Activated naive CD4-positive, alpha-beta T cell treated with anti-CD3 and anti-CD28 coated beads, Interleukin-2, amount 50 U/mL, for 72 hours (primary cell): ENCODE measurements at regions not wholly inside any gene's neighbourhood (a gene's known extent, or its start where the extent isn't known, plus 50 kb on each side); places are given as distances from the start of the nearest gene placed in this dataset.
"Not testable (repeated sequence)": the region's sequence is repeated elsewhere in the genome, so short reads cannot be mapped to it uniquely, and the experiment has no call there.

Experiments used
- ATAC-seq, 2 donors: fragments of 150-1000 bp; cut with Tn5 transposase; 2 replicates each; pipeline ENCODE4 v1.10.0; 2021; ENCODE audit warnings: mild to moderate bottlenecking in 2 of 2, moderate library complexity in 2 of 2
- DNase-seq, 2 donors: peaks; one replicate each; pipeline ENCODE4 v3.0.0; 2021 to 2022; ENCODE audit warnings: low spot score in 2 of 2
- H3K27ac Mint-ChIP-seq, 2 donors: one replicate each; pipeline ENCODE4 v1.8.0; 2022; ENCODE audit warnings: mild to moderate bottlenecking in 2 of 2, mixed read lengths in 2 of 2
- H3K36me3 Mint-ChIP-seq, 2 donors: one replicate each; pipeline ENCODE4 v1.8.0; 2022; ENCODE audit warnings: mixed read lengths in 2 of 2
- H3K9me3 Mint-ChIP-seq, 2 donors: one replicate each; pipeline ENCODE4 v1.8.0; 2022; ENCODE audit warnings: mixed read lengths in 2 of 2

GRCh38 chr3:95718168-95718567, 1096.2 kb upstream of the EPHA6 start:
- ATAC-seq (no peak), DNase-seq (no peak)
- no peaks in the 10 kb centered on the region for H3K36me3 Mint-ChIP-seq
- H3K9me3 Mint-ChIP-seq, result no peaks in the 10 kb centered on the region
- no peak overlapping the region for H3K27ac Mint-ChIP-seq

GRCh38 chr3:95719481-95719880, 1094.9 kb upstream of the EPHA6 start:
- no peak overlapping the region for H3K27ac Mint-ChIP-seq
- DNase-seq (no peak), ATAC-seq (no peak)
- no peaks in the 10 kb centered on the region for H3K36me3 Mint-ChIP-seq
- no peaks in the 10 kb centered on the region for H3K9me3 Mint-ChIP-seq

GRCh38 chr3:95721938-95722337, 1092.5 kb upstream of the EPHA6 start:
- H3K27ac Mint-ChIP-seq, result no peak overlapping the region
- H3K9me3 Mint-ChIP-seq, result no peaks in the 10 kb centered on the region
- H3K36me3 Mint-ChIP-seq, result no peaks in the 10 kb centered on the region
- DNase-seq, result no peak
- ATAC-seq, result peak; percentile 34 to 44

GRCh38 chr3:95725770-95726169, 1088.6 kb upstream of the EPHA6 start:
- no peaks in the 10 kb centered on the region for H3K36me3 Mint-ChIP-seq
- DNase-seq (no peak), ATAC-seq (no peak)
- H3K9me3 Mint-ChIP-seq, result peaks cover 0 to 5% of the 10 kb centered on the region in 2 donors
- H3K27ac Mint-ChIP-seq, result no peak overlapping the region

GRCh38 chr3:95731753-95732152, 1082.6 kb upstream of the EPHA6 start:
- ATAC-seq, result no peak
- no peaks in the 10 kb centered on the region for H3K36me3 Mint-ChIP-seq
- H3K27ac Mint-ChIP-seq, result no peak overlapping the region
- no peak for DNase-seq
- H3K9me3 Mint-ChIP-seq, result peaks cover 0 to 10% of the 10 kb centered on the region in 2 donors

GRCh38 chr3:95733336-95733735, 1081.1 kb upstream of the EPHA6 start:
- no peak for ATAC-seq
- H3K36me3 Mint-ChIP-seq, result no peaks in the 10 kb centered on the region
- no peak overlapping the region for H3K27ac Mint-ChIP-seq
- H3K9me3 Mint-ChIP-seq, result peaks cover 0 to 9% of the 10 kb centered on the region in 2 donors
- DNase-seq, result no peak

- DNase-seq (no peak), ATAC-seq (no peak)
- no peaks in the 10 kb centered on the region for H3K36me3 Mint-ChIP-seq
- peaks cover 0 to 5% of the 10 kb centered on the region in 2 donors for H3K9me3 Mint-ChIP-seq
- no peak overlapping the region for H3K27ac Mint-ChIP-seq
Measured at GRCh38 chr3:95738045-95738444, 1076.3 kb upstream of the EPHA6 start.

- not testable (repeated sequence) for ATAC-seq, H3K9me3 Mint-ChIP-seq, H3K27ac Mint-ChIP-seq, H3K36me3 Mint-ChIP-seq, DNase-seq
Measured at GRCh38 chr3:95744896-95745295, 1069.5 kb upstream of the EPHA6 start.

- Mint-ChIP-seq H3K9me3 (peaks cover 0 to 3% of the 10 kb centered on the region in 2 donors), H3K36me3 (no peaks in the 10 kb centered on the region), H3K27ac (no peak overlapping the region)
- DNase-seq, result no peak
- ATAC-seq, result no peak
Measured at GRCh38 chr3:95750097-95750496, 1064.3 kb upstream of the EPHA6 start.

GRCh38 chr3:95751509-95751908, 1062.9 kb upstream of the EPHA6 start:
- no peaks in the 10 kb centered on the region for H3K36me3 Mint-ChIP-seq
- no peak for ATAC-seq
- no peak overlapping the region for H3K27ac Mint-ChIP-seq
- DNase-seq, result no peak
- H3K9me3 Mint-ChIP-seq, result peaks cover 0 to 3% of the 10 kb centered on the region in 2 donors

GRCh38 chr3:95752199-95752598, 1062.2 kb upstream of the EPHA6 start:
- ATAC-seq (no peak), DNase-seq (no peak)
- Mint-ChIP-seq H3K27ac (no peak overlapping the region), H3K36me3 (no peaks in the 10 kb centered on the region), H3K9me3 (peaks cover 0 to 3% of the 10 kb centered on the region in 2 donors)

- H3K36me3 Mint-ChIP-seq, result no peaks in the 10 kb centered on the region
- no peak overlapping the region for H3K27ac Mint-ChIP-seq
- DNase-seq (no peak), ATAC-seq (no peak)
- peaks cover 4 to 6% of the 10 kb centered on the region in 2 donors for H3K9me3 Mint-ChIP-seq
Measured at GRCh38 chr3:95758707-95759106, 1055.7 kb upstream of the EPHA6 start.

- ATAC-seq (no peak), DNase-seq (no peak)
- Mint-ChIP-seq H3K9me3 (peaks cover 3 to 4% of the 10 kb centered on the region in 2 donors), H3K27ac (no peak overlapping the region), H3K36me3 (no peaks in the 10 kb centered on the region)
Measured at GRCh38 chr3:95759614-95760301, 1054.6 kb upstream of the EPHA6 start.

GRCh38 chr3:95775486-95776094, 1038.8 kb upstream of the EPHA6 start:
- H3K9me3 Mint-ChIP-seq, result peaks cover 25 to 30% of the 10 kb centered on the region in 2 donors
- no peak for DNase-seq
- H3K36me3 Mint-ChIP-seq, result peaks cover 0 to 11% of the 10 kb centered on the region in 2 donors
- no peak overlapping the region for H3K27ac Mint-ChIP-seq
- ATAC-seq, result no peak

- peaks cover 10 to 17% of the 10 kb centered on the region in 2 donors for H3K9me3 Mint-ChIP-seq
- H3K36me3 Mint-ChIP-seq, result peaks cover 0 to 9% of the 10 kb centered on the region in 2 donors
- DNase-seq, result no peak
- H3K27ac Mint-ChIP-seq, result no peak overlapping the region
- ATAC-seq, result no peak
Measured at GRCh38 chr3:95781598-95781997, 1032.8 kb upstream of the EPHA6 start.

GRCh38 chr3:95789111-95789510, 1025.3 kb upstream of the EPHA6 start:
- DNase-seq (no peak), ATAC-seq (no peak)
- no peak overlapping the region for H3K27ac Mint-ChIP-seq
- H3K9me3 Mint-ChIP-seq, result peaks cover 3 to 4% of the 10 kb centered on the region in 2 donors
- H3K36me3 Mint-ChIP-seq, result no peaks in the 10 kb centered on the region

GRCh38 chr3:95797081-95797480, 1017.3 kb upstream of the EPHA6 start:
- Mint-ChIP-seq H3K36me3 (no peaks in the 10 kb centered on the region), H3K9me3 (peaks cover 18 to 22% of the 10 kb centered on the region in 2 donors), H3K27ac (no peak overlapping the region)
- DNase-seq, result no peak
- no peak for ATAC-seq

- DNase-seq (no peak), ATAC-seq (no peak)
- Mint-ChIP-seq H3K27ac (no peak overlapping the region), H3K36me3 (no peaks in the 10 kb centered on the region), H3K9me3 (peaks cover 18 to 22% of the 10 kb centered on the region in 2 donors)
Measured at GRCh38 chr3:95798628-95799027, 1015.8 kb upstream of the EPHA6 start.
